ENCODE measurements at regions not wholly inside any gene's neighbourhood (a gene's known extent, or its start where the extent isn't known, plus 50 kb on each side); places are given as distances from the start of the nearest gene placed in this dataset.
"Not testable (repeated sequence)": the region's sequence is repeated elsewhere in the genome, so short reads cannot be mapped to it uniquely, and the experiment has no call there.

- FAIRE-seq (no peak), DNase-seq (ENCODE audit: insufficient read length, low spot score) (no peak)
Measured at GRCh38 chr6:6808343-6808742, 219.8 kb downstream of the LY86 start.

GRCh38 chr6:6808915-6809314 lies 220.4 kb downstream of the LY86 start:
- FAIRE-seq, result no peak
- no peak for DNase-seq (ENCODE audit: insufficient read length, low spot score)

- DNase-seq (ENCODE audit: insufficient read length, low spot score), result no peak
- no peak for FAIRE-seq
Measured at GRCh38 chr6:6810727-6811126, 222.2 kb downstream of the LY86 start.

- DNase-seq (ENCODE audit: insufficient read length, low spot score), result no peak
- FAIRE-seq, result peak; percentile 65
Measured at GRCh38 chr6:6811128-6812009, 222.8 kb downstream of the LY86 start.

- DNase-seq (ENCODE audit: insufficient read length, low spot score) (no peak), FAIRE-seq (peak; percentile 40)
Measured at GRCh38 chr6:6812427-6812826, 223.9 kb downstream of the LY86 start.

GRCh38 chr6:6815732-6816131 lies 227.2 kb downstream of the LY86 start:
- DNase-seq (ENCODE audit: insufficient read length, low spot score), result no peak
- FAIRE-seq, result no peak

- DNase-seq (ENCODE audit: insufficient read length, low spot score) (no peak), FAIRE-seq (no peak)
Measured at GRCh38 chr6:6816716-6817115, 228.2 kb downstream of the LY86 start.

- FAIRE-seq, result no peak
- DNase-seq (ENCODE audit: insufficient read length, low spot score), result no peak
Measured at GRCh38 chr6:6818078-6818639, 229.6 kb downstream of the LY86 start.

- DNase-seq (ENCODE audit: insufficient read length, low spot score) (no peak), FAIRE-seq (no peak)
Measured at GRCh38 chr6:6820641-6821238, 232.2 kb downstream of the LY86 start.

GRCh38 chr6:6821639-6822261 lies 233.2 kb downstream of the LY86 start:
- DNase-seq (ENCODE audit: insufficient read length, low spot score) (no peak), FAIRE-seq (no peak)

GRCh38 chr6:6823030-6823429 lies 234.5 kb downstream of the LY86 start:
- FAIRE-seq, result no peak
- no peak for DNase-seq (ENCODE audit: insufficient read length, low spot score)

- FAIRE-seq (no peak), DNase-seq (ENCODE audit: insufficient read length, low spot score) (no peak)
Measured at GRCh38 chr6:6823568-6824224, 235.2 kb downstream of the LY86 start.

- no peak for FAIRE-seq
Measured at GRCh38 chr6:6824381-6824780, 235.9 kb downstream of the LY86 start.

GRCh38 chr6:6825193-6825784 lies 236.8 kb downstream of the LY86 start:
- FAIRE-seq (no peak), DNase-seq (ENCODE audit: insufficient read length, low spot score) (no peak)

More at GRCh38 chr6:6824381-6824780, 235.9 kb downstream of the LY86 start:
- DNase-seq (ENCODE audit: insufficient read length, low spot score), result no peak

GRCh38 chr6:6826095-6826901 lies 237.8 kb downstream of the LY86 start:
- DNase-seq (ENCODE audit: insufficient read length, low spot score) (peak; percentile 62), FAIRE-seq (peak; percentile 4)

GRCh38 chr6:6826961-6827360 lies 238.4 kb downstream of the LY86 start:
- no peak for FAIRE-seq

GRCh38 chr6:6829872-6830685 lies 241.6 kb downstream of the LY86 start:
- FAIRE-seq (no peak), DNase-seq (ENCODE audit: insufficient read length, low spot score) (no peak)

More at GRCh38 chr6:6826961-6827360, 238.4 kb downstream of the LY86 start:
- DNase-seq (ENCODE audit: insufficient read length, low spot score), result no peak

- DNase-seq (ENCODE audit: insufficient read length, low spot score); FAIRE-seq: not testable (repeated sequence)
Measured at GRCh38 chr6:6830686-6831063, 242.2 kb downstream of the LY86 start.

- FAIRE-seq (no peak), DNase-seq (ENCODE audit: insufficient read length, low spot score) (no peak)
Measured at GRCh38 chr6:6832439-6832838, 243.9 kb downstream of the LY86 start.

All from GM19239 (cell line).